AG10803 (cell line): ENCODE measurements at regions not wholly inside any gene's neighbourhood (a gene's known extent, or its start where the extent isn't known, plus 50 kb on each side); places are given as distances from the start of the nearest gene placed in this dataset.
"Not testable (repeated sequence)": the region's sequence is repeated elsewhere in the genome, so short reads cannot be mapped to it uniquely, and the experiment has no call there.

Experiments
- DNase-seq: peaks from one replicate; pipeline ENCODE4 v3.0.0; 2010; ENCODE audit warnings: low read depth
- H3K4me3 ChIP-seq: 2 replicates; pipeline ENCODE4 v1.5.1; 2011; ENCODE audit warnings: mild to moderate bottlenecking, low read length, control low read depth
- CTCF ChIP-seq: conservative IDR thresholded peaks from 2 replicates; pipeline ENCODE4 v1.5.1; 2011; ENCODE audit warnings: mild to moderate bottlenecking, low read length, control low read depth, inconsistent platforms

GRCh38 chr9:26669701-26670670 is 222.6 kb downstream of the CAAP1 start:
- no peak for DNase-seq
- TF ChIP-seq CTCF = no peak
- no peak overlapping the region for H3K4me3 ChIP-seq

GRCh38 chr9:26667882-26668281 is 224.7 kb downstream of the CAAP1 start:
- no peak for DNase-seq
- no peak for TF ChIP-seq CTCF
- no peak overlapping the region for H3K4me3 ChIP-seq

GRCh38 chr9:26665666-26666065 is 226.9 kb downstream of the CAAP1 start:
- no peak for DNase-seq
- H3K4me3 ChIP-seq = no peak overlapping the region
- TF ChIP-seq CTCF = no peak

GRCh38 chr9:26664087-26664773 is 228.4 kb downstream of the CAAP1 start:
- DNase-seq, H3K4me3 ChIP-seq: not testable (repeated sequence)

- H3K4me3 ChIP-seq = no peak overlapping the region
- DNase-seq = no peak
- TF ChIP-seq CTCF = no peak
Observed at GRCh38 chr9:26662476-26662875, 230.1 kb downstream of the CAAP1 start.

GRCh38 chr9:26658476-26658875 is 234.1 kb downstream of the CAAP1 start:
- no peak for DNase-seq
- no peak for TF ChIP-seq CTCF
- no peak overlapping the region for H3K4me3 ChIP-seq

GRCh38 chr9:26657958-26658357 is 234.6 kb downstream of the CAAP1 start:
- no peak for TF ChIP-seq CTCF
- DNase-seq = no peak
- H3K4me3 ChIP-seq = no peak overlapping the region
